ENCODE measurements at regions not wholly inside any gene's neighbourhood (a gene's known extent, or its start where the extent isn't known, plus 50 kb on each side); places are given as distances from the start of the nearest gene placed in this dataset.

- no peak for TF ChIP-seq CTCF (IDR thresholded peaks at IDR 0.05)
- no peak for TF ChIP-seq GABPA (IDR thresholded peaks at IDR 0.05; ENCODE audit: low read depth)
- TF ChIP-seq RAD21 (IDR thresholded peaks at IDR 0.05; ENCODE audit: low read length) = no peak
- TF ChIP-seq YY1 (IDR thresholded peaks at IDR 0.05; ENCODE audit: low read depth) = no peak
- TF ChIP-seq EP300 (IDR thresholded peaks at IDR 0.05; ENCODE audit: borderline replicate concordance in 1 of 2, low read depth in 1 of 2, low read length in 1 of 2) = no peak
- no peak for TF ChIP-seq FOXM1 (IDR thresholded peaks at IDR 0.05; ENCODE audit: low read depth)
- TF ChIP-seq JUND (IDR thresholded peaks at IDR 0.05) = no peak
- TF ChIP-seq RFX5 (IDR thresholded peaks at IDR 0.05; ENCODE audit: low read length) = no peak
- TF ChIP-seq EZH2phosphoT487 (IDR thresholded peaks at IDR 0.05; ENCODE audit: borderline replicate concordance, low read depth) = no peak
- no peak for TF ChIP-seq REST (IDR thresholded peaks at IDR 0.05; ENCODE audit: low read depth, low read length)
- no peak for TF ChIP-seq MAX (IDR thresholded peaks at IDR 0.05; ENCODE audit: low read depth)
- no peak for TF ChIP-seq IRF3 (IDR thresholded peaks at IDR 0.05; ENCODE audit: low read depth, low read length)
- no peak for TF ChIP-seq ZBTB33 (IDR thresholded peaks at IDR 0.05; ENCODE audit: borderline replicate concordance, low read depth)
Measured at GRCh38 chr1:226480461-226480860, 68.1 kb upstream of the STUM start.
